ENCODE measurements at regions not wholly inside any gene's neighbourhood (a gene's known extent, or its start where the extent isn't known, plus 50 kb on each side); places are given as distances from the start of the nearest gene placed in this dataset.
"Not testable (repeated sequence)": the region's sequence is repeated elsewhere in the genome, so short reads cannot be mapped to it uniquely, and the experiment has no call there.

DNA sequence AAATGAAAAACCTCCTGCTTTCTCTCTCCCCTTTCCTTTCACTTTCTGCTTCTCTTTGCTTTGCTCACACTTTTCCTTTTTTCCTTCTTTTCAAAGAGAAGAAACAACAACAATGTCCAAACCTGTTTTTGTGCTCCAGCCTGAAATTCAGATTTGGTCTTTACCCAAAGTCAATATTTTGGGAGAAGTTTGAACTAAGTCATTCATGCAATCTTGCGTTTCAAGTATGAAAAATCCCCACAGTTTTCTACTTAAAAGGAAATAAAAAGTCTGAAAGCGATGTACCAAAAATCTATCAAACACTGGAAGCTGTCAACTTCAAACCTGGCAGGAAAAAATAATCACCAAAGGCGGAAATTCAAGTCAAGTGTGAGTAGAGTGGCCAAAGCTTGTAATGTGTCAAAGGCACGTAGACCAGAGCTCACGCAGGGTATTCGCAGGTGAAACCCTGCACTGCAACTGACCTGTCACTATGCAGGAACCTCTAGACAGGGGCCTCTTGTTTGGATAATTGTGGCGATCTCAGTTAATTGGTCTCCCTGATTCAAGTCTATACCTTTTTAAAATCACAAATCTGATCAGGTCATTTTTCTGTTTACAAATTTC is 118.8 kb upstream of the GALNT15 start:
- DNase-seq, result no peak

DNA sequence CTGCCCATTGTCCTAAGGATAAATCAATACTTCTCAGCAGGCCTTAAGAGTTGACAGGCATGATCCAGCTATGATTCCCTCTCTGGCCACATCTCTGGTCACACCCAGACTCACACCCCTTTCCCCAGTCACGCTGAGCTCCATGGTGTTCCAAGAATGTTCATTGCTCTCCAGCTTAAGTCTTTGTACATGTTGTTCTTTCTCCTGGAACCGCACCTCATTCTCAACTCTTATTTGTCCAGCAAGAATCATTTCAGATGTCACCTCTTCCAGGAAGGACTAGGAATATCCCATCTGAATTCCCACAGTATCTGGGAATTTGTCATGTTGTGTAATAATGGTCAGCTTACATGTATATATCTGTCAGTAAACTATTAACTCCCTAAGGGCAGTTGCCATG is 118.3 kb upstream of the GALNT15 start:
- no peak for DNase-seq

DNA sequence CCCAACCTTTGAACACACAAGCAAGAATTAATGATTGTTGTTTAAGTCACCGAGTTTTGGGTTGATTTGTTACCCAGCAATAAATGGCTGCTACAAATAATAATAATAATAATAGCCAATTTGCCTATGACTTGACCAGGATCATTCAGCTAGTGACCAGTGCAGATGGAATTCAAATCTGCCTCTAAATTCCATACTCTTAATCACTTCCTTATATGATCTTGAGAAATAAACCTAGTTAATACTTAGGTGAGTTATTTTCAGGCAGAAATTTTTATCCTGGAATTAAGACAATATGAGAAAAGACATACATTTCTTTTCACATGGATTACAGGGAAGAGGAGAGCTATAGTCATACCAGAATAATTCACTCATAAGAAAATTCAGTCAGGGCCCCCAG is 116.0 kb upstream of the GALNT15 start:
- DNase-seq, result no peak

DNA sequence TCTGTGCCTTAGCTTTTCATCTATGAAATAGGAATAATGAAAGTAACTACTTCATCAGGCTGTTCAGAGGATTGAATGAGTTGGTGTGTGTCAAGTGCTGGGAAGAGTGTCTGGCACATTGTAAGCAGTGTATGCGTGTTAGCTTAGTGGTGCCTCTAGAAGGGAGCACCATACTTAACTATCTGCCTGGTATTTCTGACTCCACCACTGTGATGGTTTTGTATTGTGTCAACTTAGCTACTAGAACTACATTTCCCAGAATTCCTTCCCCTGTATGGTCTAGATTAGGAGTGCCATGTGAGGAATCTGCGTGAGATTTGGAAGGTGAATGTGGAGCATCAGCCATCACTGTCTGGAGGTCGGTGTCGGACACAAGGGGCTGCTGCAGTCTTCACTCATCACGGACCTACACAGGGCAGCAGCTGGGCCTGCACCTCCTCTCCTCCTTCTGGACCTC is 115.4 kb upstream of the GALNT15 start:
- no peak for DNase-seq

DNA sequence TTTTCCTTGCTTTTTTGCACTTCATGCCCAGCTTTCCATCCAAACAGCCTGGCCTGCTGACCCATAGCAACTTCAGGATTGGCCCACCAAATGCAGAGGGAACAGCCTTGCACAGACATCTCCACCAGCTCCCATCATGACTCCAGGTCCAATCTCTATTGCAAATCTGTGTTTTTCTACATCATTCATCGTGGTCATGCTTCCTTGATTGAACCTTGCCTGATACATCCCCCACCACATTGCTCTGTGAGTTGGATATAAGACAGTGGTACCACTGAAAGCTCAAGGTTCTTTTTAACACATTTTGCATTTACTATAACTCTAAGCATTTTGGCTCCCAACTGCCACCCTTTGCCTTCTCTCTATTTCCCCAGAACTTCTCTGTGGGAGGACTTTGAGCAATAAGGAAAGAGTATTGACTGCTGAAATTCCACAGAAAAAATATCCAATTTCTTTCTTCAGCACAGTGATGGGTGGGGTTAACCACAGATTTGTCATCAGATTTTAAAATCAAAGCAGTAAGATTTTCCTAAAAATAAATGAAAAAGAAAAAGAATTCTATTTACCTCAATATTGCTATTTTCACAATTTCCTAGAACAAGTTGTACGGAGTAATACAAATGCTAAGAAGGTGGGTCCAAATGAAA is 114.6 kb upstream of the GALNT15 start:
- no peak for DNase-seq

DNA sequence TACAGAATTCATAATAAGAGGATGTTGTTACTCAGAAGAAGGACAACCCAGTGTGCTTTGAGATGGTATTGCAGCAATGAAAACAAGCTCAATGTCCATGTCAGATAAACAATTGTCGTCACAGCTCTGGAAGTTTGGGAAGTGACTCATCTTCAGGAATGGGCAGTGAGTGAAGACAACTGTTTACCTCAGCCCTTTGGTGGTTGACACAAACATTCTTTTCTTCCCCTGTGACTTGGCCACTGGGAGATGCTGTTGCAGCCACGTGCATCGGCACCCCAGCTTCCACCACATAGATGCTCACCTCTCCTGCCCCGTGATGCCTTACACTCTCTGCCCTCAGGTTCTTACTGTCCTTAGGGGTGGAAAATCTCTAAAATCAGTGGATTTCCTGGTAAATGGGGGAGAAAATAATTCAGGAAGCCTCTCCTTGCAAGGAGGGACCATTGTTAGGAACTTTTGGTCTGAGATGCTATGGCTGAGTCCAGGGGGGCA is 114.1 kb upstream of the GALNT15 start:
- no peak for DNase-seq

DNA sequence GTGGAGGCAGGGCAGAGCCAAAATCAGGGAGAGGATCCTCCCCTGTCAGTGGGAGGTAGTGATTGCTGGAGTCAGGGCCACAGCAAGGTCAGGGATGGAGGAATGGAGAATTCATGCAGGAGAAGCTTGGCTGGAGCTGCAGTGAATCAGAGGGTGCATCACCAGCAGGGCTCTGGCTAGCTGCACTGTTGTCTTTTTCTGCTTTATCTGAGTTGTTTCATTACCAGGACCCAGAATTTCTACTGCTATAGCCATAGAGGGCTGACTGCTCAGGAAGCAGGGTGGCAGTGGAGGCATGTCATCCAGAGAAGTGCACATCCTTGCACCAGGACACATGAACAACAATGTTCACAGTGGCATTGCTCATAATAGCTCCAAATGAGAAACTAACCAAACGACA is 113.5 kb upstream of the GALNT15 start:
- no peak for DNase-seq

DNA sequence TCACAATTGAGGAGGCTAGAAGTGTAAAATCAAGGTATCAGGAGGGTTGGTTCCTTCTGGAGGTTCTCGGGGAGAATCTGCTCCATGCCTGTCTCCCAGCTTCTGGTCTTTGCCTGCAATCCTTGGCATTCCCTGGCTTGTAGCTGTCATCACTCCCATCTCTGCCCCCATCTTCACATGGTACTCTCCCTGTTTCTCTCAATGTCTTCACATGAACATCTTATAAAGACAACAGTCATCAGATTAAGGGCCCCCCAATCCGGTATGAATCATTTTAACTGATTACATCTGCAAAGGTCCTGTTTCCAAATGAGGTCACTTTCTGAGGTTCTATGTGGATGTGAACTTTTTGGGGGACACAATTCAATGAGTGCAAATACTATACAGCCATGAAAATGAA is 113.0 kb upstream of the GALNT15 start:
- no peak for DNase-seq

DNA sequence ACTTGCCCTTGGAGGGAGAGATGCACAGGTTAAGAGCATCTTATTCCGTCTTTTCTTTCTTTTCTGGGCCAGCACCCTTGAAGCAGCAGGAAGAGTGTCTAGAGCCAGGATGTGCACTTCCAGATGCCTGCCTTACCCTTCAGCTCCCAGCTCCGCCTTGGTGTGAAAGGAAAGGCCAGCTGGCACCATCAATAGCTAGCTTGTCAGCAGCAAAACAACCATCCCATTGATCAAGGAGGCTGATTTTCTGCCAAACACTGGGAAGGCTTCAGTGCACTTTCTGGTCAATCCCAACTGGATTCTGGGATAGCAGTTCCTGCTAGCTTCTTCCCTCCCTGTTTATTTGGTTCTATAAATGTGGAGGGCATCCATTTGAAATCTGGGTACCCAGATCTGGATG is 110.9 kb upstream of the GALNT15 start:
- no peak for DNase-seq

DNA sequence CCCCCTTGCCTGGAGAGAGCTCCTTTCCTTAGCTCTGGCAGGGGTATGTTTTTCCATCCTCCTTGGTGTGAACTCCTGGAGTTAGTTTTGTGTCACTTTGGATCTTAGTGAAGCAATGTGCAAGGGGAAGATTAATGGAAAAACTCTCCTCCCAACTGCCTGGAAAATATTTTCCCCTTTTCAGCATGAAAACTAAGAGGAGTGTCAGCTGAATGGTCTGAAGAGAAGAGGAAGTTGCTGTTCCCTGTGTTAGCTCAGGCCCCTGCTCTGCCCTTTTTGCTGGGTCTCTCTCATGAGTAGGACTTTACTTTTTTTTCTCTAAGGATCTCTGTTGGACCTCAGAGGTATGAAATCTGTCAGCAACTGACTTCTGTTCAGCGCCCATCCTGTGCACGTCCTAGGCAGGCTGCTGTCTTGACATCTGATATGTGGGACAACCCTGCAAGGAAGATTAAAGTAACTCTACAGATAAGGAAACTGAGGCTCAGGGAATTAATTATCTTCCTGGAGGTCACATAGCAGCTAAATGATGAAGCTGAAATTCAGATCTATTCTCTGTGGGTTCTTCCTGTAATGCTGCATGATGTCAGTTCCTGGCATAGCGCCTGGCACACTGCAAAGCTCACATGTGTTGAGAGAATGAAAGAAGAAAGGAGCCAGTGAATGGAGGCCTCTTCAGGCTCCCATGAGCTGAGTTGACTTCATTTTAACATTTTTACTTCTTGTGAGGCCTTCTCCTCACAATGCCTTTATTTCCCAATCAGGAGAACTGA is 109.7 kb upstream of the GALNT15 start:
- no peak for DNase-seq

DNA sequence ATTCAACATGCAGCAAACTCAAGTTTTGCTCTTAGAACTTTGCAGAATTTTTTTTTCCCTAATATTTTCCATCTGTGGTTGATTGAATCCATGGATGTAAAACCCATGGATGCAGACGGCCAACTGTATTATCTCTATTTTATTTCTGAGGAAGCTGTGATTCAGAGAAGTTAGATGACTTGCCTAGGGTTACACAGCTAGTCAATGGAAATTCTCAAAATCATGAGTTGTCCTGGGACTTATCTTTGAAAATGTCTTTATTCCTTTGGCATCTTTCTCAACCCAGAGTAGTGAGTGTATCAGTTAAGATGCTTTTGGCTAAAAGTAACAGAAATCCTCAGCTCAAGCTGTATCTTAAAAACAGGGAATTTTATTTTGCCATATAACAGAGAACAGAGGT is 107.9 kb upstream of the GALNT15 start:
- DNase-seq, result no peak

DNA sequence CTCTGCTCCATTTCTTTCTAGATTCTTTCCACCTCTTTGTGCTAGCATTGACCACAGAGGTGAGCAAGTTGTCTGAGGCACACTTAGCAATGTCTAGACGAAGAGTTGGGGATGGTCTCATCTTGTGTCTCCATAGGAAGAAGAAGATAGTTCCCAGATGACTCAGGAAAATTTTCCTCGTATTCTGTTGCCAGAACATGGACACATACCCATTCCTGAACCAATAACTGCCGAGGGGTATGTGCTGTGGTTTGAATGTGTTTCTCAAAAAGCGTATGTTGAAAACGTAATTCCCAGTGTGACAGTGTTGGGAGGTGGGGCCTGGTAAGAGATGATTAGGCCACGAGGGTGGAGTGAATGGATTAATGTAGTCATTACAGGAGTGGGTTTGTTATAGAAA is 107.5 kb upstream of the GALNT15 start:
- DNase-seq, result no peak

DNA sequence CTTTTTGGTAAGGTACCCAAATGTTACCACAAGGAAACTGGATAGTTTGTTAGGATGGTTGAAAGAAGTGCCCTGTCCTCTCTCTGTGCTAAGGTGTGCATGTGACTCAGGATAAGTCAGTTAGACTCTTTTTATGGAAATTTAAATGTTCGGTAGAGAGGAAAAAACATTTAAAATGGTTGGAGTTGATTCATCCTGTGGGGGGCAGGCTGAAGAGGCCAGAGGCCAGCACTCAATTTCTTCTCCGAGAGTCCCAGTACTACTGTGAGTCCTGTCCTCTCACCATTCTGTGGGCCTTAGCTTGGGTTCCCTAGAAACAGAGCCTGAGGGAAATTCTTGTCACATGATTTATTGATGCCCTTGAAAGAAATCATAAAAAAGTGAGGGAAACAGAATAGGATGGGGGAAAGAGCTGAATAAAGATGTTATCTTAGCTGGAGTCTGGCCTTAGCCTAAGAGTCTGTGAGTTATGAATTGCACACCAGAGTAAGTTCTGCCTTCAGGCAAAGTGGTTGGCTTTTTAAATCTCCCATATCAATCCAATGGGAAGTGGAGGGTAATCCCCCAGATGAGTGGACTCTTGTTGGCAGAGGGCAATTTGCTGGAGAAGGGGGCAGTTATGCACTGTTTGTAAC is 106.5 kb upstream of the GALNT15 start:
- no peak for DNase-seq

DNA sequence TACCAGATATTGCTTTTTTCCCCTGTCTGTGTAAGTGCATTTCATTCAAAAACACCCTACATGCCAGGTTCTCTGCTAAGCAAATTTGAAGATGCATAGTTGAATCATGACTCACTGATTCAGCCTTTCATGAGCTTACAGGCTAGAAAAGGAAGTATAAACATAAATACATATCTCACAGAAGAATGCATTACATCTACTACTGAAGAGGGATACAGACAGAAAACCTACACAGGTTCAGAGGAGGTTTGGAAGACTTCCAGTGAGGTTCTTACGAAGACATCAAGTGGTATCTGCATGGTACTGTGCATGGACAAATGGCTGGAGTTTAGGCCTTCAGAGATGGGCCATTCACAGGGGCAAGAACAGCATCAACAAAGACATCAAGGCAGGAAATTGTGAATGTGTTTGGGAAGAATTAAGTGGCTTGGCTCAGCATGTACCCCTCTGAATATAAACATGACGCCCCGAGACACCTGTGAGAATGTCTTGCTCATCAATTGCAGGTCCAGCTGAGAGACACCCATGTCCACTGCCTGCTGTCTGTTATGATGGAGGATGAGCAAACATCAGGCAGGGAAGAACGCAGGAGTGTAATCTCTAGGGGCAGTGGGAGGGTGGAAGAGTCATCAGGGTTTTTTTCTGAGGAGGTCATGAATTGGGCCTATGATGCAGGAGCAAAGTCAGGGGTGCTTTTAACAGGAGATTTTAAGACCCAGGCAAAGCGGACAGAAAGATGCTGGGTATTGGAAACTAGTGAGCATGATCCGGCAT is 105.1 kb upstream of the GALNT15 start:
- no peak for DNase-seq

DNA sequence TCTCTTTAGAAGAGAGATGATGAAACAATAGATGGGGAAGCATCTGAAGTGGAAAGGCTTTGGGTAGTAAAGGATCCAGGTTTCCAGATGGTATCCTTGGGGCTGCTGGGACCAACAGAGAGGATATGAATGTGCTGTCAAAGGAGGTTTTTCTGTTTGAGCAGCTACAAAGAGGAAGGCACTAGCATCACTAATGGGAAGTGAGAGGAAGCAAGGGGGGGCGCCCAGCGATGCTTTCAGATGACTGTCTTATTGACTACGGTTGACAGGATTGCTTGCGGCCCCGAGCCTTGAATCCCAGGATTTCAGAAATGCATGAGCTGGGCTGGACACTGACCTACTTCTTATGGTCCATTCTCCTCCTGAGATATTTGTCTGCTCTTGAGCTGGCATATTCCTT is 103.8 kb upstream of the GALNT15 start:
- DNase-seq, result no peak

DNA sequence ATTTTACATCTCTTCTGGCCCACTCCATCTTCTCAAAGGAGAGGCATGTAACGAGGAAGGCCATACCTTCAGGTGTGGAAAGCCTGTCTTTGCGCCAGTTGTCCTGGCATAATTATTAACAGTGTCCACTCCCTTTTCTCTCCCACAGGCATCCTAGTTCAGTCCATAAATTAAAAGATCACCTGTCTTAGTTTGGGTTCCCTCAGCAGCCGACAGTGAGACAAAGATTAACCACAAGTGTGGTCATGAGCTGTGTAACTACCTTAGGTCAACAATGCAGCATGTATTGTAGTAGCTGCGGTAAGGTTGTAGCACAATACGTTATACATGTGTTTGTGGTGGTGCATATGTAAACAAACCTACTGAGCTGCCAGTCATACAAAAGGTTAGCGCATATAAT is 103.3 kb upstream of the GALNT15 start:
- no peak for DNase-seq

DNA sequence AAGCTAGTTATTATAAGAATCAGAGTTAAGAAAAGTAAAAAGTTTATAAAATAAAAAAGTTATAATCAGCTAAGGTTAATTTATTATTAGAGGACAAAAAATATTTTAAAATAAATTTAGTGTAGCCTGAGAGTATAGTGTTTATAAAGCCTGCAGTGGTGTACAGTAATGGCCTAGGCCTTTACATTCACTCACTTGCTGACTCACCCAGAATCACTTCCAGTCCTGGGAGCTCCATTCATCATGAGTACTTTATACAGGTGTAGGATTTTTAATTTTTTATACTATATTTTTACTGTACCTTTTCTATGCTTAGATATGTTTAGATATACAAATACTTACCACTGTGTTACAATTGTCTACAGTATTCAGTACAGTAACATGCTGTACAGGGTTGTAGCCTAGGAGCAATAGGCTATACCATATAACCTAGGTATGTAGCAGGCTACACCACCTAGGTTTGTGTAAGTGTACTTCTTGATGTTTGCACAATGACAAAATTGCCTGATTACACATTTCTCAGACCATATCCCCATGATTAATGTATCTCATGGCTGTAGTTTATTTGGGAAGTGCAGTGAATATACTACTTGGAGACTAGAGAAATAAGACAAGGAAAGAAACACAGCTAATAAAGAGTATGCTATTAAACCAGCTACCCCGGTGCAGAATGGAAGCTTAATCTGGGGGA is 101.9 kb upstream of the GALNT15 start:
- no peak for DNase-seq

DNA sequence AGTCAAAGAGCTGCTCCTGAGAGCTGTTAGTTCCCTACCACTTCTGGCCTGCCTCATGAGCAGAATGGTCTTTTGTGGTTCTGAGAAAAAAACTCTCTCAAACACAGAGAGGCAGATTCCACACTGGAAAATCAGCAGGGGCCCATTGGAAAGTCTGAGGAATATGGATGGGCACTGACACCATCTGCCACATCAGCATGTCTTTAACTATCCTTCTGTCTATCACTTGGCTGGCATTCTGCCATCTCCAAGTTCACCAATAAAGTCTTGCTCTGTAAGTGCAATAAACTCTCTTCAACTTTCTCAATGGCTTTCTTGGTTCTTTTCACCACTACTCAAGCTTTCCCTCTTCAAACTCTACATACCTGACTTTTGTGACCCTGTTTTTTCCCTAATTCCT is 101.3 kb upstream of the GALNT15 start:
- DNase-seq, result no peak

DNA sequence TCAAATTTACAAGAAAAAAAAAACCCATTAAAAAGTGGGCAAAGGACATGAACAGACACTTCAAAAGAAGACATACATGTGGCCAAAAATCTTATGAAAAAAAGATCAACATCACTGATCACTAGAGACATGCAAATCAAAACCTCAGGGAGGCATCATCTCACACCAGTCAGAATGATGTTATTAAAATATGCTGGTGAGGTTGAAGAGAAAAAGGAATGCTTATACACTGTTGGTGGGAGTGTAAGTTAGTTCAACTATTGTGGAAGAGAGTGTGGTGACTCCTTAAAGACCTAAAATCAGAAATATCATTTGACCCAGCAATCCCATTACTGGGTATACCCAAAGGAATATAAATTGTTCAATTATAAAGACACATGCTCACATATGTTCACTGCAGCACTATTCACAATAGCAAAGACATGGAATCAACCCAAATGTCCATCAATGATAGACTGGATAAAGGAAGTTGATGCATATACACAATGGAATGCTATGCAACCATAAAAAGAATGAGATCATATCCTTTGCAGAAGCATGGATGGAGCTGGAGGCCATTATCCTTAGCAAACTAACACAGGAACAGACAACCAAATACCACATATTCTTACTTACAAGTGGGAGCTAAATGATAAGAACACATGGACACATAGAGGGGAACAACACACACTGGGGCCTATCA is 100.3 kb upstream of the GALNT15 start:
- not testable (repeated sequence) for DNase-seq

DNA sequence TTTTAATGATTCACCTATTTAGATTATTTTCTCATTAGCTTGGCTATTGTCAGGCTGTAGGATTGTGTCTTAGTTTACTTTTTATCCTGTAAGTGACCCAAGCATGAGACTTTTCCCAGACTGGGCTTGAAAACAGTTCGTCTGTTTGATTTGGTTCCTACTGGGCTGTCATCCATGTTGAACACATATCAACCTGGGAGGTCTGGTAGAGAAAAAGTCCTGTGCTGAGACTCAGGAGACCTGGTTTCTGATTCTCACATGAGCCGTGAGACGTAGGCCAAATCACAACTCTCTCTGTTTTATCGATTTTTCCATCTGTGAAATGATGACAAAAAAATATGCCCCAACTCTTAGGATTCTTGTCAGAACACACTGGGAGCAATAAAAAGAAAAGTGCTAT is 98.8 kb upstream of the GALNT15 start:
- DNase-seq, result no peak

DNA sequence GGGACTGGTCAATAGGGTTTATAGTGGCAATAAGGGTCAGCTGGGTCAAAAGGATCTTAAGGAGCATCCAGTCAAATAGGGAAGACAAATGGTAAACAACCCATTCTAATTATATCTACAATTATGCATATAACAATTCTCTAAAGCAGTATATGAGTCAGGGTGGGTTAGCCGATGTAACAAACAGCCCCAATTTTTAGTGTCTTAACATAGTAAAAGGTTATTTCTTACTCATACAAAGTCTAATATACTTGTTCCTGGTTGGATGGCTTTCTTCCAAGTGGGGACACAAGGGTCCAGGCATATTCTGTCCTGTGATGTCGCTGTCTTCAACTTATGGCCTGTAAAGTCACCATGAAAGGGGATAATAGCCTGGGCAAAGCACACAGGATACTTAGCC is 97.9 kb upstream of the GALNT15 start:
- no peak for DNase-seq

DNA sequence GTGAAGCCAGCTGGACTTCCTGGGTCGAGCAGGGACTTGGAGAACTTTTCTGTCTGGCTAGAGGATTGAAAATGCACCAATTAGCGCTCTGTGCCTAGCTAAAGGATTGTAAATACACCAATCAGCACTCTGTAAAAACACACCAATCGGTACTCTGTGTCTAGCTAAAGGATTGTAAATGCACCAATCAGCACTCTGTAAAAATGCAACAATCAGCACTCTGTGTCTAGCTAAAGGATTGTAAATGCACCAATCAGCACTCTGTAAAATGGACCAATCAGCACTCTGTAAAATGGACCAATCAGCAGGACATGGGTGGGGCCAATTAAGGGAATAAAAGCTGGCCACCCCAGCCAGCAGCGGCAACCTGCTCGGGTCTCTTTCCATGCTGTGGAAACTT is 97.3 kb upstream of the GALNT15 start:
- not testable (repeated sequence) for DNase-seq
